WTC11 (cell line): ENCODE measurements at regions not wholly inside any gene's neighbourhood (a gene's known extent, or its start where the extent isn't known, plus 50 kb on each side); places are given as distances from the start of the nearest gene placed in this dataset.

Experiments
- ATAC-seq: fragments of 200-7000 bp; cut with Tn5 transposase; 2 replicates; pipeline ENCODE4 v1.10.0; 2021; ENCODE audit warnings: mild to moderate bottlenecking, moderate library complexity
- CTCF ChIA-PET: fragments of 300-600 bp; sonication (Branson Sonifier 250); formaldehyde crosslinking; loops from one replicate; lab custom pipeline; 2021; ENCODE audit warnings: antibody characterized with exemption; lab: Charles Lee
- POLR2A ChIA-PET: fragments of 350-600 bp; sonication (Branson Sonifier 250); formaldehyde crosslinking; loops from one replicate; lab custom pipeline; 2021; ENCODE audit warnings: antibody characterized with exemption; lab: Charles Lee
- DNase-seq: peaks from one replicate; pipeline ENCODE4 v3.0.0; 2021; ENCODE audit warnings: low spot score
- H3K27ac Mint-ChIP-seq: 2 replicates; pipeline ENCODE4 v1.8.0; 2021; ENCODE audit warnings: mixed read lengths
- H3K27me3 Mint-ChIP-seq: 2 replicates; pipeline ENCODE4 v1.8.0; 2021; ENCODE audit warnings: low read depth, mild to moderate bottlenecking, moderate library complexity, mixed read lengths
- H3K36me3 Mint-ChIP-seq: 2 replicates; pipeline ENCODE4 v1.8.0; 2021; ENCODE audit warnings: mixed read lengths
- H3K4me1 Mint-ChIP-seq: 2 replicates; pipeline ENCODE4 v1.8.0; 2022; ENCODE audit warnings: mixed read lengths
- H3K4me3 Mint-ChIP-seq: 2 replicates; pipeline ENCODE4 v1.8.0; 2021; ENCODE audit warnings: mild to moderate bottlenecking, moderate library complexity, mixed read lengths
- H3K9me3 Mint-ChIP-seq: 2 replicates; pipeline ENCODE4 v1.8.0; 2021; ENCODE audit warnings: mixed read lengths
- ATF2 ChIP-seq: sonication (generic); formaldehyde crosslinking; IDR thresholded peaks from 2 replicates; pipeline ENCODE4 v1.8.1; 2022; ENCODE audit warnings: low read depth, missing genetic modification reagents, borderline replicate concordance
- E2F1 ChIP-seq: sonication (generic); formaldehyde crosslinking; IDR thresholded peaks from 2 replicates; pipeline ENCODE4 v1.8.0; 2022; ENCODE audit warnings: mild to moderate bottlenecking, missing genetic modification reagents
- E2F4 ChIP-seq: sonication (generic); formaldehyde crosslinking; IDR thresholded peaks from 2 replicates; pipeline ENCODE4 v1.8.1; 2022; ENCODE audit warnings: low read depth, mild to moderate bottlenecking, moderate library complexity, missing genetic modification reagents, borderline replicate concordance
- ERG ChIP-seq: fragments of 250-450 bp; sonication (Bioruptor Pico); IDR thresholded peaks from 2 replicates; pipeline ENCODE4 v1.8.0; 2021; ENCODE audit warnings: mild to moderate bottlenecking
- NR2C2 ChIP-seq: sonication (generic); formaldehyde crosslinking; IDR thresholded peaks from 2 replicates; pipeline ENCODE4 v1.8.0; 2022; ENCODE audit warnings: mild to moderate bottlenecking, missing genetic modification reagents
- PREB ChIP-seq: sonication (generic); formaldehyde crosslinking; IDR thresholded peaks from 2 replicates; pipeline ENCODE4 v1.8.1; 2022; ENCODE audit warnings: mild to moderate bottlenecking, missing genetic modification reagents, moderate library complexity, borderline replicate concordance
- RORB ChIP-seq: fragments of 250-450 bp; sonication (Bioruptor Pico); IDR thresholded peaks from 2 replicates; pipeline ENCODE4 v1.9.0; 2021; ENCODE audit warnings: mild to moderate bottlenecking
- STAT6 ChIP-seq: sonication (generic); formaldehyde crosslinking; conservative IDR thresholded peaks from 2 replicates; pipeline ENCODE4 v1.8.1; 2023; ENCODE audit warnings: mild to moderate bottlenecking, low read depth, missing genetic modification reagents, moderate library complexity
- ZNF219 ChIP-seq: sonication (generic); formaldehyde crosslinking; IDR thresholded peaks from 2 replicates; pipeline ENCODE4 v1.8.0; 2023; ENCODE audit warnings: missing genetic modification reagents, mild to moderate bottlenecking, borderline replicate concordance
- ZNF232 ChIP-seq: sonication (generic); formaldehyde crosslinking; IDR thresholded peaks from 2 replicates; pipeline ENCODE4 v1.8.0; 2022; ENCODE audit warnings: mild to moderate bottlenecking, missing genetic modification reagents
- ZNF416 ChIP-seq: fragments of 250-450 bp; sonication (Bioruptor Pico); IDR thresholded peaks from 2 replicates; pipeline ENCODE4 v1.9.0; 2021; ENCODE audit warnings: mild to moderate bottlenecking, inconsistent platforms
- ZNF425 ChIP-seq: fragments of 250-450 bp; sonication (Bioruptor Pico); conservative IDR thresholded peaks from 2 replicates; pipeline ENCODE4 v1.9.0; 2021; ENCODE audit warnings: mild to moderate bottlenecking
- ZNF512 ChIP-seq: sonication (generic); formaldehyde crosslinking; IDR thresholded peaks from 2 replicates; pipeline ENCODE4 v1.8.1; 2022; ENCODE audit warnings: missing genetic modification reagents, borderline replicate concordance

GRCh38 chr17:51362811-51363585 is 102.7 kb downstream of the UTP18 start (continued):
- TF ChIP-seq NR2C2 (CRISPR knock-in tag) (no peak), RORB (no peak), ERG (CRISPR knock-in tag) (no peak), E2F4 (CRISPR knock-in tag) (no peak), STAT6 (CRISPR knock-in tag) (no peak), ZNF512 (CRISPR knock-in tag) (no peak)

GRCh38 chr17:51365090-51365489 is 104.7 kb downstream of the UTP18 start:
- peaks cover 11% of the 10 kb centered on the region; the same call in 1 of the 2 replicates for H3K9me3 Mint-ChIP-seq

More at GRCh38 chr17:51365090-51365489, 104.7 kb downstream of the UTP18 start:
- DNase-seq (no peak), ATAC-seq (no peak)
- no peak overlapping the region for H3K27ac Mint-ChIP-seq
- no peak for TF ChIP-seq ZNF416 (CRISPR knock-in tag)
- no peak for TF ChIP-seq ZNF219
- no peak for TF ChIP-seq ZNF232 (CRISPR knock-in tag)
- TF ChIP-seq E2F1 (CRISPR knock-in tag): no peak
- no peak for TF ChIP-seq ATF2 (CRISPR knock-in tag)
- no peak for TF ChIP-seq ZNF425 (CRISPR knock-in tag)
- no peak for TF ChIP-seq PREB
- no peak overlapping the region for H3K4me3 Mint-ChIP-seq
- CTCF ChIA-PET: interaction anchor here (1.1 kb wide), 1 partner anchor 66 kb away, joined by 3 read pairs; no protein-coding TSS in a partner anchor
- no peaks in the 10 kb centered on the region for H3K36me3 Mint-ChIP-seq
- POLR2A ChIA-PET: no interaction called here
- peaks cover 25% of the 10 kb centered on the region for H3K4me1 Mint-ChIP-seq
- H3K27me3 Mint-ChIP-seq: no peaks in the 10 kb centered on the region; the same call in 1 of the 2 replicates
